DOHH2 (cell line): ENCODE measurements at regions not wholly inside any gene's neighbourhood (a gene's known extent, or its start where the extent isn't known, plus 50 kb on each side); places are given as distances from the start of the nearest gene placed in this dataset.

Experiments
- EZH2phosphoT487 ChIP-seq: fragments of 200-600 bp; sonication (generic); IDR thresholded peaks from 2 replicates; pipeline ENCODE4 v1.6.1; 2017; ENCODE audit warnings: borderline replicate concordance, mild to moderate bottlenecking, antibody characterized with exemption, low read length, moderate library complexity, mixed read lengths
- TF ChIP-seq, protein P1 (sequence below): fragments of 200-600 bp; sonication (generic); IDR thresholded peaks from one replicate; pipeline ENCODE4 v1.5.1; 2014; ENCODE audit warnings: antibody characterized with exemption, mild to moderate bottlenecking, low read depth, low read length; ENCODE audit not compliant: poor library complexity, severe bottlenecking

DNA sequence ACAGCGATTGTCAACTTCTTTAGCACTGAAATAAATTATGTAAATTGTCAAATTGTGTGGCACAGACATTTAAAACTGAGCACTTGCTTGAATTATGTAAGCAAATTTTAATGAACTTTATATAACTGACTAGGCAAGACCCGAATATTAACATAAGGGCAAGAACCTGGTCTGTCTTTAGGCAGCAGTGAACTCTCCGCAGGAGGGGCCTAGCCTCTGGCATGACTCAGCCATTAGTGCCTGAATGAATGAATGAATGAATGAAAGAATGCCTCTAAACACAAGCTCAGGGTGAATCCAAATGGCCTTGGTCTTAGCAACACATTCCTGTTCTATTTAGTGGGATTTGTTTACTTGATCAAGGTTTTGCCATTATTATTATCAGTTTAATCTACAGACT is 654.7 kb upstream of the ARGLU1 start:
- TF ChIP-seq, protein P1, sequence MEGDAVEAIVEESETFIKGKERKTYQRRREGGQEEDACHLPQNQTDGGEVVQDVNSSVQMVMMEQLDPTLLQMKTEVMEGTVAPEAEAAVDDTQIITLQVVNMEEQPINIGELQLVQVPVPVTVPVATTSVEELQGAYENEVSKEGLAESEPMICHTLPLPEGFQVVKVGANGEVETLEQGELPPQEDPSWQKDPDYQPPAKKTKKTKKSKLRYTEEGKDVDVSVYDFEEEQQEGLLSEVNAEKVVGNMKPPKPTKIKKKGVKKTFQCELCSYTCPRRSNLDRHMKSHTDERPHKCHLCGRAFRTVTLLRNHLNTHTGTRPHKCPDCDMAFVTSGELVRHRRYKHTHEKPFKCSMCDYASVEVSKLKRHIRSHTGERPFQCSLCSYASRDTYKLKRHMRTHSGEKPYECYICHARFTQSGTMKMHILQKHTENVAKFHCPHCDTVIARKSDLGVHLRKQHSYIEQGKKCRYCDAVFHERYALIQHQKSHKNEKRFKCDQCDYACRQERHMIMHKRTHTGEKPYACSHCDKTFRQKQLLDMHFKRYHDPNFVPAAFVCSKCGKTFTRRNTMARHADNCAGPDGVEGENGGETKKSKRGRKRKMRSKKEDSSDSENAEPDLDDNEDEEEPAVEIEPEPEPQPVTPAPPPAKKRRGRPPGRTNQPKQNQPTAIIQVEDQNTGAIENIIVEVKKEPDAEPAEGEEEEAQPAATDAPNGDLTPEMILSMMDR: no peak
- TF ChIP-seq EZH2phosphoT487: no peak
